ENCODE measurements at regions not wholly inside any gene's neighbourhood (a gene's known extent, or its start where the extent isn't known, plus 50 kb on each side); places are given as distances from the start of the nearest gene placed in this dataset.

- Histone ChIP-seq H3K4me3 (no peak overlapping the region), H4K20me1 (ENCODE audit: insufficient read depth, poor library complexity, severe bottlenecking) (no peaks in the 10 kb centered on the region), H3K9me3 (ENCODE audit: low read depth) (no peaks in the 10 kb centered on the region), H2AFZ (no peak overlapping the region), H3K27ac (no peak overlapping the region), H3K79me2 (no peaks in the 10 kb centered on the region), H3K9me2 (replicated peaks; ENCODE audit: insufficient read depth) (no peaks in the 10 kb centered on the region), H3K36me3 (replicated peaks; ENCODE audit: insufficient read depth, low read depth) (no peaks in the 10 kb centered on the region), H3K4me2 (no peak overlapping the region), H3K27me3 (no peaks in the 10 kb centered on the region), H3K4me1 (ENCODE audit: insufficient read depth) (no peaks in the 10 kb centered on the region)
- DNase-seq (ENCODE audit: low spot score), result no peak
- 84% methylated on average over 4 of the region's 4 CpGs for WGBS (ENCODE audit: low lambda C conversion rate, missing lambda C conversion rate)
- TF ChIP-seq EZH2 (IDR thresholded peaks at IDR 0.05; ENCODE audit: borderline replicate concordance), result no peak
Measured at GRCh38 chr11:112899235-112900006, 61.8 kb upstream of the NCAM1 start.

GRCh38 chr11:112901924-112902323 is 59.3 kb upstream of the NCAM1 start:
- Histone ChIP-seq H3K4me3 (no peak overlapping the region), H3K4me1 (ENCODE audit: insufficient read depth) (no peaks in the 10 kb centered on the region), H3K36me3 (replicated peaks; ENCODE audit: insufficient read depth, low read depth) (no peaks in the 10 kb centered on the region), H3K9me3 (ENCODE audit: low read depth) (no peaks in the 10 kb centered on the region), H3K9me2 (replicated peaks; ENCODE audit: insufficient read depth) (no peaks in the 10 kb centered on the region), H3K79me2 (no peaks in the 10 kb centered on the region), H2AFZ (no peak overlapping the region), H4K20me1 (ENCODE audit: insufficient read depth, poor library complexity, severe bottlenecking) (no peaks in the 10 kb centered on the region), H3K27me3 (peaks cover under 1% of the 10 kb centered on the region), H3K4me2 (no peak overlapping the region), H3K27ac (no peak overlapping the region)
- TF ChIP-seq EZH2phosphoT487 (IDR thresholded peaks at IDR 0.05; ENCODE audit: low read depth, severe bottlenecking, unreplicated experiment) (no peak), CTCF (IDR thresholded peaks at IDR 0.05; ENCODE audit: poor library complexity) (no peak), EZH2 (IDR thresholded peaks at IDR 0.05; ENCODE audit: borderline replicate concordance) (no peak)
- WGBS (ENCODE audit: low lambda C conversion rate, missing lambda C conversion rate), result 87% methylated on average over 4 of the region's 4 CpGs
- no peak for DNase-seq (ENCODE audit: low spot score)

GRCh38 chr11:112902361-112903011 is 58.7 kb upstream of the NCAM1 start:
- 27% methylated on average over 2 of the region's 2 CpGs for WGBS (ENCODE audit: low lambda C conversion rate, missing lambda C conversion rate)
- no peaks in the 10 kb centered on the region for H3K9me3 ChIP-seq (ENCODE audit: low read depth)
- H3K4me1 ChIP-seq (ENCODE audit: insufficient read depth), result no peaks in the 10 kb centered on the region
- H3K4me3 ChIP-seq, result no peak overlapping the region
- peaks cover 6% of the 10 kb centered on the region for H3K27me3 ChIP-seq
- H2AFZ ChIP-seq, result no peak overlapping the region
- H3K27ac ChIP-seq, result no peak overlapping the region
- no peak for DNase-seq (ENCODE audit: low spot score)
- no peak overlapping the region for H3K4me2 ChIP-seq
- no peaks in the 10 kb centered on the region for H3K36me3 ChIP-seq (replicated peaks; ENCODE audit: insufficient read depth, low read depth)
- no peaks in the 10 kb centered on the region for H3K79me2 ChIP-seq
- H4K20me1 ChIP-seq (ENCODE audit: insufficient read depth, poor library complexity, severe bottlenecking), result no peaks in the 10 kb centered on the region
- no peak for TF ChIP-seq EZH2 (IDR thresholded peaks at IDR 0.05; ENCODE audit: borderline replicate concordance)
- no peak for TF ChIP-seq EZH2phosphoT487 (IDR thresholded peaks at IDR 0.05; ENCODE audit: low read depth, severe bottlenecking, unreplicated experiment)
- TF ChIP-seq CTCF (IDR thresholded peaks at IDR 0.05; ENCODE audit: poor library complexity), result no peak
- H3K9me2 ChIP-seq (replicated peaks; ENCODE audit: insufficient read depth), result no peaks in the 10 kb centered on the region

- Histone ChIP-seq H3K4me3 (no peak overlapping the region), H3K9me3 (ENCODE audit: low read depth) (no peaks in the 10 kb centered on the region), H3K4me1 (ENCODE audit: insufficient read depth) (no peaks in the 10 kb centered on the region), H3K79me2 (no peaks in the 10 kb centered on the region), H3K36me3 (replicated peaks; ENCODE audit: insufficient read depth, low read depth) (no peaks in the 10 kb centered on the region), H3K9me2 (replicated peaks; ENCODE audit: insufficient read depth) (no peaks in the 10 kb centered on the region), H3K27ac (no peak overlapping the region), H4K20me1 (ENCODE audit: insufficient read depth, poor library complexity, severe bottlenecking) (no peaks in the 10 kb centered on the region), H3K4me2 (no peak overlapping the region), H2AFZ (no peak overlapping the region), H3K27me3 (peaks cover 12% of the 10 kb centered on the region)
- WGBS (ENCODE audit: low lambda C conversion rate, missing lambda C conversion rate), result 85% methylated on average over 5 of the region's 5 CpGs
- no peak for DNase-seq (ENCODE audit: low spot score)
- TF ChIP-seq EZH2phosphoT487 (IDR thresholded peaks at IDR 0.05; ENCODE audit: low read depth, severe bottlenecking, unreplicated experiment), result no peak
- no peak for TF ChIP-seq CTCF (IDR thresholded peaks at IDR 0.05; ENCODE audit: poor library complexity)
- TF ChIP-seq EZH2 (IDR thresholded peaks at IDR 0.05; ENCODE audit: borderline replicate concordance), result no peak
Measured at GRCh38 chr11:112903340-112903739, 57.9 kb upstream of the NCAM1 start.

All from hepatocyte (in vitro differentiated cells).